ENCODE measurements at regions not wholly inside any gene's neighbourhood (a gene's known extent, or its start where the extent isn't known, plus 50 kb on each side); places are given as distances from the start of the nearest gene placed in this dataset.
A peak's percentile ranks its signal among the peaks of the same experiment; 100 is the strongest.
"Not testable (repeated sequence)": the region's sequence is repeated elsewhere in the genome, so short reads cannot be mapped to it uniquely, and the experiment has no call there.

- H3K4me3 Mint-ChIP-seq (ENCODE audit: unreplicated experiment); DNase-seq (ENCODE audit: low spot score); H3K36me3 Mint-ChIP-seq (ENCODE audit: low read depth); H3K27me3 Mint-ChIP-seq (ENCODE audit: low read depth); H3K27ac Mint-ChIP-seq (ENCODE audit: unreplicated experiment); H3K9me3 Mint-ChIP-seq (ENCODE audit: low read depth): not testable (repeated sequence)
- peaks cover 15% of the 10 kb centered on the region for H3K4me1 Mint-ChIP-seq (ENCODE audit: low read depth)
These were observed 83.2 kb upstream of the ARID5B start for GRCh38 chr10:61818251-61818650.

- H3K27me3 Mint-ChIP-seq (ENCODE audit: low read depth): no peaks in the 10 kb centered on the region
- peak; percentile 13 for TF ChIP-seq CTCF (IDR thresholded peaks at IDR 0.05)
- no peak overlapping the region for H3K27ac Mint-ChIP-seq (ENCODE audit: unreplicated experiment)
- no peak for DNase-seq (ENCODE audit: low spot score)
- H3K4me1 Mint-ChIP-seq (ENCODE audit: low read depth): peaks cover 15% of the 10 kb centered on the region
- no peak overlapping the region for H3K4me3 Mint-ChIP-seq (ENCODE audit: unreplicated experiment)
- no peaks in the 10 kb centered on the region for H3K9me3 Mint-ChIP-seq (ENCODE audit: low read depth)
- H3K36me3 Mint-ChIP-seq (ENCODE audit: low read depth): no peaks in the 10 kb centered on the region
These were observed 82.3 kb upstream of the ARID5B start for GRCh38 chr10:61819208-61819607.

- Mint-ChIP-seq H3K36me3 (ENCODE audit: low read depth) (no peaks in the 10 kb centered on the region), H3K4me3 (ENCODE audit: unreplicated experiment) (no peak overlapping the region), H3K4me1 (ENCODE audit: low read depth) (peaks cover 18% of the 10 kb centered on the region), H3K27me3 (ENCODE audit: low read depth) (no peaks in the 10 kb centered on the region), H3K27ac (ENCODE audit: unreplicated experiment) (no peak overlapping the region), H3K9me3 (ENCODE audit: low read depth) (no peaks in the 10 kb centered on the region)
- no peak for DNase-seq (ENCODE audit: low spot score)
- TF ChIP-seq CTCF (IDR thresholded peaks at IDR 0.05): no peak
These were observed 80.3 kb upstream of the ARID5B start for GRCh38 chr10:61821153-61821552.

DNA sequence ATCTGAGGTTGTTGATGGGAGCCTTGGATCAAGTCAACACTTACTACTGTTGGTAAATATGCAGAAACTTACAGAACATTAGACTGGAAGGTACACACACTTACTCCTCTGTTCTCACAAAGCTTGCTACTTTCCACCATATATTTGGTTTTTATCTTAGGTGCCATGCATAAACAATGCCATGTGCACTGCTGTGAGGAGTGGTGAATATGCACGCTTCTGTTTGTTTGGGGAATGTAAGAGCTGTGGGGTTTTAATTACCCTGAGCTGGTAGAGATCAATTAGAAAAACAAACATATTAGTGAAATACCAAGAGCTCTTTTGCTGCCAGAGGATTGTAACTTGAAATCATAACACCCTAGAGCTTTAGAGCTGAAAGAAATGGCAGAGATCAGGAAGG is 79.8 kb upstream of the ARID5B start:
- Mint-ChIP-seq H3K27ac (ENCODE audit: unreplicated experiment) (no peak overlapping the region), H3K9me3 (ENCODE audit: low read depth) (no peaks in the 10 kb centered on the region), H3K36me3 (ENCODE audit: low read depth) (no peaks in the 10 kb centered on the region), H3K4me3 (ENCODE audit: unreplicated experiment) (no peak overlapping the region), H3K4me1 (ENCODE audit: low read depth) (peaks cover 18% of the 10 kb centered on the region), H3K27me3 (ENCODE audit: low read depth) (no peaks in the 10 kb centered on the region)
- no peak for TF ChIP-seq CTCF (IDR thresholded peaks at IDR 0.05)
- DNase-seq (ENCODE audit: low spot score): no peak

DNA sequence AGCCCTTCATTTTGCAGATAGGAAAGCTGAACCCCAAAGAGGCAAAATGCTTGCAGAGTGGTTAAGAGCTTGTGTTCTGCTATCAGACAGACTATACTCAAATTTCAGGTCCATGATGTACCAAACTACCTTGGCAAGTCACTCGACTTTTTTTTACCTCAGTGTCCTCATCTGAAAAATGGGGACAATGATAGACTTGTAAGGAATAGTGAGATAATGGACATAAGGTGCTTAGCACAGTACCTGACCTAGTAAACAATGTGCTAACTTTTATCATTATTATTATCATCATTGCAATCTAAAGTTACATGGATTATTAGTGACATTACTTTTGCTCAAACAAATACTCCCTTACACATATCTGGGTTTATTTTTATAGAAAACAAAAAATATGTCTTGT is 79.4 kb upstream of the ARID5B start:
- TF ChIP-seq CTCF (IDR thresholded peaks at IDR 0.05): no peak
- H3K4me3 Mint-ChIP-seq (ENCODE audit: unreplicated experiment): no peak overlapping the region
- peaks cover 18% of the 10 kb centered on the region for H3K4me1 Mint-ChIP-seq (ENCODE audit: low read depth)
- H3K27ac Mint-ChIP-seq (ENCODE audit: unreplicated experiment): no peak overlapping the region
- H3K9me3 Mint-ChIP-seq (ENCODE audit: low read depth): no peaks in the 10 kb centered on the region
- no peaks in the 10 kb centered on the region for H3K36me3 Mint-ChIP-seq (ENCODE audit: low read depth)
- H3K27me3 Mint-ChIP-seq (ENCODE audit: low read depth): no peaks in the 10 kb centered on the region
- no peak for DNase-seq (ENCODE audit: low spot score)

DNA sequence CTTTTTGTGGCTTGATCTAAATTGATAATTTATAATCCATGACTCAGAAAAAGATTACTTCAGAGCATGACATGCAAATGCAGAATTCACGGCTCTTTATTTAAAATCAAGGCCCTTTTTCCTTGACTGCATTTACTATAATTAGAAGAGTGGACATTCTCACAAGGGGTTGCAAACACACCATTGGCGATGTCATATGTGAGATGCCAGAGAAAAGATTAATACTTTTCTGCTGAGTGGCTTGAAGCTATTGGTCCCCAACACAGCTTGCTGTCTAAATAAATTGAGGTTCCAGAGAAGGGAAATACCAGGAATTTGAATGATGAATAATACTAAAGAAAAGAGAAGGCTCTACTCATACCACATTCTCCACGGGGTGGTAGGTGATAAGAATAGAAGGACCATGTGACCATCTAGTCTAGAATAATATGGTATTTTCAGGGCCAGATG is 78.7 kb upstream of the ARID5B start:
- Mint-ChIP-seq H3K27me3 (ENCODE audit: low read depth) (no peaks in the 10 kb centered on the region), H3K27ac (ENCODE audit: unreplicated experiment) (no peak overlapping the region), H3K9me3 (ENCODE audit: low read depth) (no peaks in the 10 kb centered on the region), H3K36me3 (ENCODE audit: low read depth) (no peaks in the 10 kb centered on the region), H3K4me3 (ENCODE audit: unreplicated experiment) (no peak overlapping the region), H3K4me1 (ENCODE audit: low read depth) (peaks cover 15% of the 10 kb centered on the region)
- DNase-seq (ENCODE audit: low spot score): no peak
- no peak for TF ChIP-seq CTCF (IDR thresholded peaks at IDR 0.05)

All from chondrocyte (in vitro differentiated cells).